GM19452 (cell line): ENCODE measurements at regions not wholly inside any gene's neighbourhood (a gene's known extent, or its start where the extent isn't known, plus 50 kb on each side); places are given as distances from the start of the nearest gene placed in this dataset.

Source experiments
- ATAC-seq: cut with Tn5 transposase; IDR thresholded peaks from one replicate; pipeline ENCODE4 v1.9.1; 2021; ENCODE audit not compliant: unreplicated experiment

DNA sequence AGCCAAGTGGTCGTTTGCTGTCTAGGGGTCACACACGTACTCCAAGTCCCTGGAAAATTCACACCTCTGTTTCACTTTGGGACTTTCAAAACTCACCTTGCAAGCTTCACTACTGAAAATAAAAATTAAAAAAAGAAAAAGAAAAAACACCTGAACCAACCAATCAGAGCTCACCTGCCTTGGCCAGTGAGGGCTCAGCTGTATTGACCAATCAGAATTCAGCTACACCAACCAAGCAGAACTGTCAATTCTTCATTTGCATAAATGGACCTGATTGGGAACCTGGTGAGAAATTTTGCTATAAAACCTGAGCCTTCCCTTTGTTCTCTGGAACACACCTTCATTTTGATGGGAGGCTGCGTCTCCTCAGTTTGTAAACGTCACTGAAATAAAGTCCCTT is 176.4 kb downstream of the TTC32 start:
- ATAC-seq, result no peak

DNA sequence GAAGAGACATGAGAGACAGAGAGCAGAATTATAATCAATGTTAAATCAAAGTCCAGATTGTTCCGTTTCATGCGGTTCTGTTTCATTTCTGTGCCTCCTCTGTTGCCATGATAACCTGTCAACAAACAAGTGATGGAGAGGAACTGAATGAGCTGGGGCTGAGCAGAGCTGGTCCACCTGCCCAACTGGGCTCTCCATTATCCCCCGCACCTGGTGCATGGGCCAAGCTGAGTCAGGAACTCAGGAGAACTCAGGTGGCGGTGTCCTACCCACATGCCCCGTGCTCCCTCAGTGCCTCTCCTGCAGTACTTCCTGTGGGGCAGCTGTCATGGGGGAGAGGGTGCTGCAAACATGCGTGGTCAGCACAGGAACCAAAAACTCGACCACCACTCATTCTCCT is 178.8 kb downstream of the TTC32 start:
- ATAC-seq, result no peak

DNA sequence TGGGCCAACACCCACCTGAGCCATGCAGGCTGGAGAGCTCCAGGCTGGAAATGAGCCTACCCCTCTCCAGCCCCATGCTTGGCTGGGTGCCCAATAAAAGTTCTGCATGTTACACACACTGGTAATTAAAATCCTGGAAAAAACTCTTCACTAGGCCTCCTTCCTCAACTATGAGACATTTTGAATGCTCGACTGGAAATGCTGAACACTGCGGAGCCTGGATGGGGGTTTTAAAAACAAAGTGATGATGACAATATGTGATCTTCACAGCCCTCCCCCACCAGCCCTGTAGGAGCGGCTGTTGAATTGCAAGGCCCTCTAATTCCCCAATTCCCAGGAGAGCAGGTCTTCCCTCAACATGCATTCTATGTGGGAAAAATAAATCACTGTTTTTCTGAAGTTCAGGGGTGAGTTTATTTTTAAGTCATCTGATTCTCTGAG is 179.2 kb downstream of the TTC32 start:
- ATAC-seq, result no peak

DNA sequence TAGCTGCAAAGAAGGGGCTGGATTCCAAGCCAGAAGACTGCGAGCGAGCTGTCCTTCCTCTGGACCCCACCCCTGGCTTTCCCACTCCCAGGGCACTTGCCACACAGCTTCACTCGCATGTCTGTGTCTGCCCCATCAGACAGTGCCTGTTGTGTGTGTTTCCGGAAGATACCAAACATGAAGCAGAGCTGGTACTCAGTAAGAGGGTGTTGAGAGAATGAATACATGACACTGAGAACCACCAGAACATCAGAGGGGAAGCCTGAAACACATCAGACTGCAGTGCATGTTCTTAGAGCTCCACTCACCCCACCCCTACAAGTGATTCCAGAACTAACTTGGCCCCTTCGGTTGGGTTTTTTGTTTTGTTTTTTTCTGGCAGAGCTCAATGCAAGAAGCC is 181.5 kb downstream of the TTC32 start:
- no peak for ATAC-seq

DNA sequence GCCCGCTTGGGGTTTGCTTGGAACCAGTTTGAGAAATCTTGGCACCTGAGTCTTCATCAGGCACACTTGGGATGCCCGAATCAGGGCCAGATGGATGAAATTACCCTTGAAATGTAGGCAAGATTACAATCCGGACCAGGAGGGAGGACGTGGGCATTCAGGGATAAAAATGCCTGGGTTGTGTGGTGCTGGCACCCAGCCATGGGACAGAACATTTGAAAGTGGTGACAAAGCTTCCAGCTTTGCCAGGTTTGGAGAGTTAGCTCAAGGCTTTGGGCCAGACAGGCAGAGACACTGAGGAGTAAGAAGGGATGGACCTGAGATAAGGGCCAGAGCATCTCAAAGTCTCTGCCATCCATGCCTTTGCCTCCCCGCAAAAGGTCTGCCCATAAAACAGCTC is 182.2 kb downstream of the TTC32 start:
- ATAC-seq, result no peak

DNA sequence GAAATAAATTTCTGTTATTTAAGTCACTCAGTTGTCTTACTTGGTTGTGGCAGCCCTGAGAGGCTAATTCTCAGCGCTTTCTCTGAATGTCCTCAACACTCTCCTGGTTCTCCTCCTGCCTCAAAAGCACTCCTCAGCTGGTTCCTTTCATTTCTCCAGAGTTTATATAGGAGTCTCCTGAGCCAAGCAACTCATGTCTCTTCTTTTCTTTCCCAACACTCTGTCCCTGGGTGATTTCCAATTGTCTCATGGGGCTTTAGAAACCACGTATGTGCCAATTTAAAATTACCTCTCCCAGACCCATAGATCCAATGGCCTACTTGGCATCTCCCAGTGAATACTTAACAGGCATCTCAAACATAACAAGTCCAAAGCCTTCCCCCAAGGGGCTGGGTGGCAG is 184.3 kb downstream of the TTC32 start:
- ATAC-seq, result no peak

DNA sequence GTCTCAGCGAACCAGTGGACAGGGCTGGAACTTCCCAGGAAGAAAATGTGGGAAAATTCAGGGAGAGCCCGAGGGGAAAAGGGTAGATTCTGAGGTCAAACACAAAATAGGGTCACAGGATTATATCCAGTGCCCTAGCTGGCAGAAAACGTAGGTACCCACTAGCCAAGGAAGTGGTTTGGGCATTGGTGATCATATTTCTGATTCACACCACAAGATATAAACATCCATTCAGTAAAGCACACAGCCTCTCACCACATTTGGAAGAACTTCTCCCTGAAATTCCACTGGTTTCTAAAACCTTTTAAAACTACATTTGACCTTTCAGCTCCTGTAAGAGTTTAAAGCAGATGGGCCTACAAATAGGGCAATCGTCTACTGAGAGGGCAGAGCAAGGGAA is 186.9 kb downstream of the TTC32 start:
- no peak for ATAC-seq

DNA sequence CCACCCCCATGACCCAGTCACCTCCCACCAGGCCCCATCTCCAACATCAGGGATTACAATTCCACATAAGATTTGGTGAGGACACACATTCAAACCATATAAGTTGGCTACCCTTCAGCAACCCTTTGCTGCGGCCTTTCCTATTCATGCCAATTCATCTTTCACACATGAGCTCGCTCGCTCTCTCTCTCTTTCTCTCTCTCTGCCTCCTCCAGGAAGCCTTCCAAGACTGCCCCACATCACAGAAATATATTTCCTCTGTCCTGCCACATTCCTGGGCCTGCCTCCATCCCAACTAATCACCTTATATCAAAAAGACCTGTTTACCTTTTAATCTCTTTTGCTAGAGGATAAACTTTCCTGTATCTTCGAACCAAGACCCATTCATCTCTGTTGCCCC is 188.9 kb downstream of the TTC32 start:
- no peak for ATAC-seq

DNA sequence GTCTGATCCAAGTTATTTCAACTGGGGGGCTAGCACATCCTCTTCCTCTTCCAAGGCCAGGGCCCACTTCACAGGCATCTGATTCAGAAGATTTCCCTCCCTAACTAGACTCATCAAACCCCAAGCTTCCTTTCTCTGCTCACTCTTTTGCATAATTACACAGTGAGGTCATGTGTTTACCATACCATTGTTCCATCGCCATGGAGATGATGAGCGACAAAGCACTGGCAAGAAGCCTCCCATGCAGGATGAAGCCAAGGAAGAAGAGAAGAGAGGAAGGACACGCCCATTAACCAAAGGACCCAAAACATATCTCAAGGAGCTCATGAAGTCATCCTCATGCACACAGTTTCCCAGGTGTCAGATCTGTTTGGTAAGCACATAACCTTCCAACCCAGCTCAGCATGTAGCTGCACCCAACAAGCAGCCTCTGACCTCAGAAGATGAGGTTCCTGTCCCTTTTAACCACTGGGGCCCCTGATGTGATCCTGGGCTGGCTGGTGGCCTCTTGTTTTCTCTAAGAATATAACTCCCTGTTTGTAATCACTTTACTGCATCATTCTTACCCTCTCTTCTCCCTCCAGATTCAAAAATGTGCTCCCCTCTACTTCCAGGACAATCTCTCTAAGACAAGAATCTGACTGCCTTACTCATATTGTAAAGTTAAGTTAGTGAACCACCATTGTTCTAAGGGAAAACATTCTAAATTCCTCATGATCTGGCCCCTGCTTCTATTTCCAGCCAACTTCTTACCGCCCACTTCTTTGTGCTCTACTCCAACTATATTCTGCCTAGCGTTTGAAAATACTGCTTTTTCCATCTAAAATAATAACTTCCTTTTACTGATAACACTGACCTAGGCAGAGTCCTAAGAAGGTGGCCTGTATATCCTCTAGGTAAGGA is 190.1 kb downstream of the TTC32 start:
- ATAC-seq, result no peak

DNA sequence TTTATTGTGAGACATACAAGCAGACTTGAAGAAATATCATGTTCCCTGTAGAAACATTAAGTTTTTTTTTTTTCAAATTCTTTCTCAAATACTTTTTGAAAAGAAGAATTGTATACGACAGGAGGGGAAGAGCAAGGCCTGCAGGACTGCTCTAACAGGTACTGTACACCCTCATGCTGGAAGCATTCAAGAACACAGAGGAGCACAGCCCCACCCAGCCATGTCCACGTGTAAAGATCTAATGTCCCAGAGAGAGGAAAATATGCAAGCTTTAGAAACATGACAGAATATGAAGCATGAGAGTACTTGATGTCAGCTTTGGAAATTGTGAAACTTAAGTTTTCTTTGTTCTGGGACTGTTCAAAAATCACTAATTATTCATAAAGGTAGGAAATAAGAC is 191.6 kb downstream of the TTC32 start:
- no peak for ATAC-seq

DNA sequence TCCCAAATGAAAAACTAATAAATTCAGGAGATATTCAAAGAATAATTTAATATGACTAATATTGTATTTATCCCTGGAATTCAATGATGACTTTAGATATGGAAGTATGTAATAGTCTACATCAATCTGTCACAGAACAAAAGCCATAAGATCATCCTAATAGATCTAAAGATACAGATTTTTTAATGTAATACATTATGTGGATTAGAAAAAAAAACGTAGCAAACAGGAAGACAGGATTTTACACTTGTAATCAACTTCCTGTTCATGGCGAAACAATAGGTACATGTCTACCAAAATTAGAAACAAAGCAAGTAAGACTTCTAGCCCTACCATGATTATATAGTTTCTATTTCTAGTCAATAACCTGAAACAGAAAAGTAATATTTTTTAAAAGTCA is 192.2 kb downstream of the TTC32 start:
- ATAC-seq, result no peak

DNA sequence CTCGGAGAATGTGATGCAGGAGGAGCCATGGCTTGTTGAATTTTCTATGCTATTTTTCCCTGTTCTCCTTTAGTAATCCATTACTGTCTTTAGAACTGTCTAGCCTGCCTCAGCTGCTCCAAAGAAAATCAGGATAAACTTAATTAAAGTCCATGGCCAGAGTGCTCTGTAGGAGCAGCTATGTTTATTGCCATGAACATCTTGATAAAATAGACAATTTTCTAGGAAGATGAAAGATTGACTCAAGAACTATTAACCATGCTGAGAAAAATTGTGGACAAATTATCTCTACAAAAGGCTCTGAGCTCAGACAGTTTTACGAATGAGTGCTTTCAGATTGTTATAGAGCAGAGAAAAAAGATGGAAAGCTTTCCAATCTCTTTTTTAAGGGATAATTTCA is 193.0 kb downstream of the TTC32 start:
- no peak for ATAC-seq

DNA sequence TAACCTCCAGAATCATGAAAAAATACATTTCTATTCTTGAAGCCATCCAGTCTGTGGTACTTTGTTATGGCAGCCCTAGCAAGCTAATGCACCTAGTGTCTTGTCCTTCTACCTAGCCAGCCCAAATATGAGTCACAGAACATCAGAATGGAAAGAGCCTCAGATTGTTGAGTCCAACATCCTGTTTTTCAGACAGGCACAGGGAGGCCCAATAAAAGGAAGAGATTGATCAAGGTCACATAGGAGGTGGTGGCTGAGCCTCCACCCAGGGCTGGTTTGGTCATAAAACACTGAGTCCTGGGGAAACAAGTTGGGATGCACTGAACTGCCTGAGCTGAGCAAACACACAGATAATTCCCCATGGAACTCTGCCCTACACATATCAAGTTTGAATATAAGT is 195.5 kb downstream of the TTC32 start:
- no peak for ATAC-seq

DNA sequence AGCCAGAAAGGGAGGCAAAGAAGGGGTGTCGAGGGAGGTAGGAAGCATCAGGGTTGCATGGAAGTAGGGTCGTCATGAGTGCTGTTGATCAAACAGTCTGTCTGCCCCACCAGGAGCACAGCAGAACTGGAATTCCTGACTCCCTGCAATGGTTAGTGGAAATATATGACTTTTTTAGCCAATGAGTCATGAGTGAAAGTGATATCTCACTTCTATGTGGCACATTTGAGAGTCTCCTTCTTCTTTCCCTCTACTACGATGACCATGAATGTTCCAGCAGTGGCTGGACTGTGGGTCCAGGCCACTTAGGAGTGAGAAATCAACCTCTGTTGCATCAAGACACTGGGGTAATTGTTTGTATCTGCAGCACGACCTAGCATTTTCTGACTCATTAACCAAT is 199.5 kb downstream of the TTC32 start:
- ATAC-seq, result no peak

DNA sequence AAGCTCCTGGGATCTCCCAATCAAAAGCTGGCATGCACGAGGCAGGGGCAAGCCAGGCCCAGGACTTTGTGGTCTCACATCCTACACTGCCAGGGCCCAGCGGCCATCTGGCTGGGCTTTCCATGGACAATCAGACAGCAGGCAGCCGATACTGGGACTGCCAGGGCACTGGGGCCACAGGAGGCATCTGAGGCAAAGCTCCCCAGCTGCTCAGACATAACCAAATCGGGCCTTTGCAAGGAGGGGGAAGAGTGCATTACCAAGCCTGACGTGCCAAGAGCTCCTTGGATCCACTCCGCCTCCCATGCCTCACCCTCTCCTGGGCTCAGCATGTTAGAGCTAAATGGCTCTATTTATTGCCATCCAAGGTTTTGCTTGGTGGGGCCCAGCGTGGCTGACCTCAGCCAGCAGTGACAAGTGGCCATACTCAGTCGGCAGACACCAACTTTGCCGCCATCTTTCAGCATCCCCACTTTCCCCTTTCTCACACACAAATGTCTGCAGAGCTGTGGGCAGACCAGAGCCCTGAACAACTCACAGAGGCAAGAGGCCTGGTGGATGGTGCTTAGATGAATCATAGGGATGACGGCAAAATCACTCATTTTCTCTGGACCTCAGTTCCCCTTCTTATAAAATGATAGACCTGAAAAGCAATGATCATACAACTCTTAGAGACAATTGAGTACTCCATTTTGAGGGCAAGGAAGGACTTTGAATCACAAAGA is 200.8 kb downstream of the TTC32 start:
- ATAC-seq, result no peak

DNA sequence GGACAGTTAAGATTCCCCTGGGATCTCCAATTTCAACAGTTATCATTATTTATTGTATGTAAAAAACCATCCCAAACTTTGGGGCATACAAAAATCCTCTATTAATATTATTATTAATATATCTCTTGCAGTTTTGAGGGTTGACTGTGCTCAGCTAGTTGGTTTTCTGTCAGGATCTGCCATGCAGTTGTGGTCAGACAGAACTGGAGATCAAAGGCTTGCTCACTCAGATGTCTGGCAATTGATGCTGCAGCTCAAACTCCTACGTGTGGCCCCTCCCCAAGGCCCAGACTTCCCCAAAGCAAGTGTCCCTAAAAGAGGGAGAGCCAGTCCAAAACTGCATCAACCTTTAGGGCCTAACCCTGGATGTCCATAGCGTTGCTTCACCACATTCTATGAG is 204.7 kb downstream of the TTC32 start:
- ATAC-seq, result no peak

DNA sequence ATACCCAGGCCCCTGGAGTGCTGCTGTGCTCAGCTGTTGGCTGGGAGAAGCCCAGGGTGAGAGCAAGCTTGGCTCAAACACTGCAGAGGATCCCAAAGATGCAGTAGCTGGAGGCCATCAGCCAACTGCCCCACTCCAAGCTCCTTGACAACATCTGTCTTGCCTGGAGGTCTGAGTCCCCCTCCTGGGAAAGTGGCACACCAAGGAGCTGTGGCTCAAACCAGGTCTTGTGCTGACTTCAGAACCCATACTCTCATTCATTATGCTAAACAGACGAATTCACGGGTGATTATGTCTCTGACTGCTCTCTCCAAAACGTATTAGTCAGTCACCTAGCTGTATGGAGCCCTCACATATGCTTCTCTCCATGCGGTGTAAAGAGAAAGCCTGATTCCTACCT is 206.1 kb downstream of the TTC32 start:
- ATAC-seq, result no peak

DNA sequence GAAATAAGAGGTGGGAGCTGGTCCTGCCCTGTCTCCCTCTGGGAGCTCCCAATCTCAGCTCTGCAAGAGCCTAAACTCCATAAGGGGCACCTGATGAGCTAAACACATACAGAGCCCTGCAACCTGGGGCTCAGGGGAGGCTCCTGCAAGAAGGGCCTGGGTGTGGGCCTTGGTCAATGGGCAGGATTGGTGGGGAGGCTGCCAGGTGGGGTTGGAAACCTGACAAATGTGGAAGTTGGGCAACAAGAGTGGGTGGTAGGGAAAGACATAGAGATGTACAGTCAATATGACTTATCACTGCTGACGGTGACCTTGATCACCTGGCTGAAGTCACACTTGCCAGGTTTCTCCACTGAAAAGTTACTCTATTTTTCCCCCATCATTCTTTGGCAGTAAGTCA is 209.9 kb downstream of the TTC32 start:
- no peak for ATAC-seq

DNA sequence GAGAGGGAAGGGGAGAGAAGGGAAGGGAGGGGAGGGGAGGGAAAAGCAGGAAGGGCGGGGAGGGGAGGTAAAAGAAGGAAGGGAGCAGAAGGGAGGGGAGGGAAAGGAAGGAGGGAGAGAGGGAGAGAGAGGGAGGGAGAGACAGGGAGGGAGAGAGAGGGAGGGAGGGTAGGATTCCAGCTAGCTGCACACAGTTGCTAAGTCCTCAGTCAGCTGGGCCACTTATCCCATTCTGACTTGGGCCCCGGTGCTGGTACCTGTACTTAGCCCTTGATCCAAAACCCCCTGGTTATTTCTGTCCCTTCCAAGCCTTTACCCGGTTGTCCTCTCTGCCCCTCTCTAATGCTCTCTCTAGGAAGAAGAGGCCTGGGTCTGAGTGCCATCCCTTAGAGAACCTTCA is 211.4 kb downstream of the TTC32 start:
- ATAC-seq, result no peak

DNA sequence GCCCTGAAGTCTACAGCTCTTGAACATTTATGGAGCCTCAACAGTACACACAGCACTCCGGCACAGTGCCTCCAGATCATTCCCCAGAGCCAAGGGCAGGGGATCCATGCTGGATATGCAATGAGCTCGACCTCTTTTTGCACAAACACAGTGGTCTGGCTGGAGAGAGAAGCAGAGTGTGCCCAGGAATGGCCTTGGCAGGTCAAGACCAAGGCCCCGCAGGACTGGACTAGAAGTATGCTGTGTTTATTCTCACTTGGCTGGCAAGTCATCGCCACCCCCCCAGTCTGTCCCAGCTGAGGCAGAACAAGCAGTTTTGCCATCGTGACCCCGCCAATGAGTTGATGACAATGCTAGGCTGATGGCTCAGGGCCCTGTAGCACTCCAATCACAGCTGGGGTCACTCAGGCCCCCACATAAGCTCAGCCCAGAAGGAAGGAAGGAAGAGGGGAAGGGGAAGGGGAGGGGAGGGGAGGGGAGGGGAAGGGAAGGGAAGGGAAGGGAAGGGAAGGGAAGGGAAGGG is 212.1 kb downstream of the TTC32 start:
- no peak for ATAC-seq

DNA sequence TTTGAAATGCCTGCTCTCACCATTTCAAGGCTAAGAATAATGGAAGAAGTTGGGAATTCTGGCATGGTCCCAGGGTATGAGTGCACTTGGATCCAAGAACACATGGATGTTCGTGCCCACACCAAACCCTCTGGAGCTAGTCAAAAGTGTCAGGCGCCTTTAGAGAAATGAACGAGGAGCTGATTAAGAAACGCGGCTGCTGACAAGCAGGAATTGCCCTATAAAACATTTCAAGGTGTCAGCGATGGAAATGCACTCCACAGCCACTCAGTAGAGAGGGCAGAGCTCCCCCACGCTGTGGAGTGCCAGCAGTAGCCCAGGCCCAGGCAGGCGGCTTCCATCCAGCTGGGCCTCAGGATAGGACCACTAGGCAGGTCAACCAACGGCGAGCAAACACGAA is 213.7 kb downstream of the TTC32 start:
- no peak for ATAC-seq

DNA sequence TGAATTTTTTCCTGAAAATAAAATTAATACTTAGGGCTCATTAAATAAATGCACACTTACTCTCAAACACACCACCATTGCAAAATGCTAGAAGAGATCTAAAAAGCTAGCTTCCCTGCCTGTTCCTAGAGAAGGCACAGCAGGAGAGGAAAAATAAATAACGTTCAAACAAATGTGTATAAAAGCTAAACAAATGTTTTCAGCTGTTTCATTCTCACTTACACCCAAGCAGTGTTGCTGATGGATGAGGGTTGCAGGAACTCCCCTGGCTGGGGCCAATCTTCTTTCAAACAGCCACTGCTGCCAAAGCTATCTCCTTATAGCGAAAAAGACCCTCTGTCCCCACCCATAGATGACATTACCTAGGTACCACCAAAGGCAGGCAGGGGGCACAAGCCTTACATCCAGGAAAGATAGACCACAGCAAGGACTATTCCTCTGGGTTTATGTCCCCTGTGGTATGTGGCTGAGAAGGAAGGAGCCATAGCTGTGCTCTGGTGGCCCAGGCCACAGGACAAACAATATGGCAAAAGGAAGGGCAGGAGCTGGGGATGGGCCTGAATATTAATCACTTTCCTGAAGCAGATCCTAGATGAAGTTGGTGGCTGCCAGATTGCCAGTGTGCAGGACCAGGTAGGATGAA is 214.6 kb downstream of the TTC32 start:
- no peak for ATAC-seq
